ENCODE measurements at regions not wholly inside any gene's neighbourhood (a gene's known extent, or its start where the extent isn't known, plus 50 kb on each side); places are given as distances from the start of the nearest gene placed in this dataset.

DNA sequence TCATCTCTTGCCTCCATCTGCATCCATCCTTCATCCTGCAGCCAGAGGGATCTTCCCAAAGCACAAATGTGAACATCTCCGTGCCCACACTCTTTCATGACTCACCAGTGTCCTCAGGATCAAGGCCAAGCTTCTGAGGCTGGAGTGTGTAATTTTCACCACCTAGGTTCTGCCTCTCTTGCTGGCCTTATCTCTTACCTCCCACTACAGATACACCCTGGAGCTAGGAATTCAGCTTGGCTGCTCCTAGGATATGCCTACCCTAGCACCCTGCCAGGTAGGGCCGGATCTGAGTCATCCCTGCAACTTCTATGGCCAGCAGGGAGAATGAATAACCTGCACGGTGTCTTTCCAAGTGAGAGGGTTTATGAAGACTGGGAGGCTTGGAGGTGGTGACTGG lies 208.7 kb upstream of the CSF3R start:
- DNase-seq (ENCODE audit: low spot score in 2 of 2) (no peak), FAIRE-seq (no peak)

DNA sequence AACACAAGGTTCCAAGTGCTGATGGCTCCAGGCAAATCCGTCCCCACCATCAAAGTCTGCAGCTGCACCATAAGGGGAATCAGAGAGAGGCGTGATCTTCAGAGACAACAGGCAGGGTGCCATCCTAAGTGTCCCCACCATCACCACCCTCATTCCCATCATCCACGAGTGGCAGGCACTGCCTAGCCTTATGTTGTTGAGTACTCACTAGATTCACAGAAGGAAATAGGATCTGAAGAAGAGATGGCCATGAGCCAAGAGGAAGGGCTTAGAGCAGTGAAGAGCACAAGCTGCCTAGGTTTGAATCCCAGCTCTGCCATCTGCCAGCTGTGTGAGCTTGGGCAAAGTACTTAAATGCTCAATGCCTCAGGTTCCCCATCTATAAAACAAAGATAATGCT lies 207.3 kb upstream of the CSF3R start:
- DNase-seq (ENCODE audit: low spot score in 2 of 2) (no peak), FAIRE-seq (no peak)

DNA sequence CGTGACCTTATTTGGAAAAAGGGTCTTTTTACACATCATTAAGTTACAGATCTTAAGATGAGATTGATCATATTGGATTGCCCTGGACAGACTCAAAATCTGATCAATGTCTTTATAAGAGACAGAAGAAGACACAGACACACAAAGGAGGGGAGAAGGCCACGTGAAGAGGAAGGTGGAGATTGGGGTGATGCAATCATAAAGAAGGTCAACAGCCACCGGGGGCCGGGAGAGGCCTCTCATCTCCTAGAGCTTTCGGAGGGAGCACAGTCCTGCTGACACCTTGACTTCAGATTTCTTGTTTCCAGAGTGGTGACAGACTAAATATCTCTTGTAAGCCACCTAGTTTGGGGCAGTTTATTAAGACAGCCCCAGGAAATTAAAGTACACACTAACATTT lies 204.6 kb upstream of the CSF3R start:
- FAIRE-seq (no peak), DNase-seq (ENCODE audit: low spot score in 2 of 2) (no peak)

DNA sequence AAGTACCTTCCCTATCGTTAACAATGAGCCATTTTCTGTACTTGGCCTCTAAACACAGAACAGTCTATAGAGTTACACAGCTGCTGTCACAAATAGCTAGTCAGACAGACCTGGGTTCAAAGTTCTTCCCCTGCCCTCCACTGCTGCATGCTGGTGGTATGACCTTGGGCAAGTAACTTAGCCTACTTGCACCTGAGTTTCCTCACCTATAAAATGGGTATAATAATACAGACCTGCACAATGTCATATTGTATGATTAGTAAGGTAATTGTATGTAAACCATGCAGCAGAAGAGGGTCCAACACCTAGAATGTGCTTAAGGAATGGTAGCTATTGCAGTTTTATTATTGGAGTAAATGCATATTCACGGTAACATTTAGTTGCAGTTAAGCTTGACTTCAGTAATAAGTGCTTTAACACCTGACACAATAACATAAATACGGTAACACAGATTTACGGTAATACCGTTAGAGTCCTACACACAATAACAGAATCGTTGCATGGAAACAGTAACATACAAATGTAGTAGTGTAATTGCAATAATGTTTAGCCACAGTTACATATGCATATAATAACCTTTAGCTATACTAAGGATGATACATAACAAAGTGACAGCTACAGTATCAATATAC lies 193.3 kb upstream of the CSF3R start:
- DNase-seq (ENCODE audit: low spot score in 2 of 2) (no peak), FAIRE-seq (no peak)

DNA sequence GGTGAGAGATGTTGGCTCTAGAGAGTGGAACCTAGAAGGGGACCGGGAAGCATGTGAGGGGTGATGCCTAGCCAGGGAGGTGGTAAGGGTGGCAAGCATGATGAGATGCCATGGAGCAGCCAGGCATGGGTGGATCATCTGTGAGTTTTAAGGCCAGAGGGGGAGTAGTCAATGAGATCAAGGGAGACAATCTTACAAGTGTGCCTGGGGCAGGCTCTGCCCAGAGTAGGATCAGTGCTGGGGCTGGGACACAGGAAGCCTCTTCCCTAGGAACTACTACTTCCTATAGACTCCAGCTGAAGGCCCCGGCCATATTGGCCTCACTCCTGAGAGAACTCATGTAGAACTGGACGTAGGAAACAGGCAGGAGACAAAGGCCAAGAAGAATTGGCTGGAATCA lies 192.4 kb upstream of the CSF3R start:
- FAIRE-seq, result no peak

DNA sequence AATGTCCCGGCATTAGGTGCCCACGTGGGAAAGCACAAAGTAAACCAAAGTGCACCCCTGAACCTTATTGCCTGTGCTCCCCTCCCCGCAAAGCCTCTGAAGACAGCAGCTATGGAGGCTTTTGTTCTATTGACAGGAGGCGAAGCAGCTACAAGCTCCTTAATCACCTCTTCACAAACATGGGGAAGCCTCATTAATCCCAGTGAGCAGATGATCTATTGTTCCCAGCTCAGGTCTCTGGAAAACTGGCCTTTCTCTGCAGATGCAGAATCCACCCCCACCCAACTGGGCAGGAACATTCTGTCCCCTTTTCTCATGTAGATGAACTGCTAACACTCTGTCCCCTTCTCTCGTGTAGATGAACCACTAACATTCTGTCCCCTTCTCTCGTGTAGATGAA lies 190.5 kb upstream of the CSF3R start:
- FAIRE-seq (no peak), DNase-seq (ENCODE audit: low spot score in 2 of 2) (no peak)

More for the DNA sequence above, 192.4 kb upstream of the CSF3R start:
- no peak for DNase-seq (ENCODE audit: low spot score in 2 of 2)

DNA sequence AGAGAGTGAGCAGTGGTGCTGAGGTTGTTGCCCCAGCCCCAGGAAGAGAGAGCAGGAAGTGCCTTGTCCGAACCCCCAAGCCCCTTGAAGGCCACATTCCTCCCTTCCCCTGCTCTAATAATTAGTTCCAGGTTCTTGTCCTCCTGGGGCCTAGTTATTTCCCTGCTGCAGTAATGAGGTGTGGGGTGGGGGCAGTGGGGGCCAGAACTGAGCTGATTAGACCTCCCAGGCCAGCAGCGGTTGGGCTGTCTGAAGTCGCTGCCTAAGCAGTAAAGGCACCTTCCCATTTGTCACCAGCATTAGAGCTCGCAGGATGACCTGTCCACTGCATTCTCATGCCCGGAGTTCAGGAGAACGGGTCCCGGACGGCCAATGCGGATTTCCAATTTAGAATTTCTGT lies 186.5 kb upstream of the CSF3R start:
- DNase-seq (ENCODE audit: low spot score in 2 of 2), result no peak
- FAIRE-seq, result no peak

DNA sequence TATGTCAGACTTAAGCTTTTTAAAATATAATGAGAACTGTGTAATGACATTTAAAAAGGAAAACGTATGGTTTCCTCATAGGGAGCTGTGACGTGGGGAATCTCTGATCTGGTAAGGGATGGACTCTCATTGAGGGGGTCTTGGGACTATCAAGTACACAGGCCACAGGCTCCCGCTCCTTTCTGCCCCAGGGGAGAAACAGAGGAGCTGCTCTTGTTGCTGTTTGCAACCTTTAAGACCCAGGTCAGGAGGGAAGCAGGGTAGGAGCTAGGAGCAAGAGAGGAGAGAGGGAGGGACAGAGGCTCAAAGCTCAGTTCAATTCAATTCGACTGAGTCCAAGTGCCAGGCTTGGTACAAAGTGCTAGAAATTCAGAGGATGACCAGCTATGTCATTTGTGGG lies 185.1 kb upstream of the CSF3R start:
- DNase-seq (ENCODE audit: low spot score in 2 of 2), result no peak
- no peak for FAIRE-seq

DNA sequence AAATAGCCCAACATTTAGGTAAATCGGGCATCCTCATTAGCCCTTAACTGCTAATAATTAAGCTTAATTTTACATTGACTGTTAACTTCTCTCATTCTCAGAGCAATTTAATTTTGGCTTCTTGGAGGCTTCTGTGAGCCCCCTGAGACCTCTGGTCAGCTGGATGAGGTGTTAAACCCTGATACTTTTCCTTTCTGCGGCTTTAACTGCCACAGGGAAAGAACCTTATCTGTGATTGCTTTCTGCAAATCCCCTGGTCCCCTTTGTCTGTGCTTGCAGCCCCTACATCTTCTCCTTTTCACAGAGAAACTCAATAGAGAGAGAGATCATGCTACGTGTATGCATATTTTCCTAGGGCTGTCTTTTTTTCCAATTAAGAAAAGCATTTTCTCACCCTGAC lies 184.5 kb upstream of the CSF3R start:
- FAIRE-seq (no peak), DNase-seq (ENCODE audit: low spot score in 2 of 2) (no peak)

DNA sequence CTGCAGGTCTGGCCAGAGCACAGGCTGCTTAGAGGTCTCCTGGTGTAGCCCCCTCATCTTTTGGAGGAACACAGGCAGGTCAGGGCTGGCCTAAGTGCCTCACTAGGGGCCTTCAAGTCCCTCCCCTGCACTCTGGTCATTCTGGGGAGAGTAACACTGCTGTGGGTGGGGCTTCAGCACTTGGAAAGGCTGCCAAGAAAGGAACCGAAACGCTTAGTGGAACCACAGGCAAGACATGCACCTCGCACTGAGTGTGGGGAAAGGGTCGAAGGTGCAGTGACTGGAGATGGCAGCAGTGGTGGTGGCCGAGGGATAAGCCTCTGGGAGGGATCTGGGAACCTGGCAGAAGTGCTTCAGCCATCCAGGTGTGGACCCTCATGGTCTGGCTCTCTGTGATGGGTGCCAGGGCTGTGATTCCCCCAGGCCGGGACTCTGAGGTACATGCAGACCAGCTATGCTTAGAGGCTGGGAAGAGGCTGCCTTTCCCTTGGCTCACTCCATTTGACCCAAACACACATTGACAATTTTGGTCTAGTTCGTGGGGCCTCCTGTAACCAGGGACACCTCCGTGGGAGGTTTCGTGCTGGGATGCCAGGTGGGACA lies 182.9 kb upstream of the CSF3R start:
- DNase-seq (ENCODE audit: low spot score in 2 of 2) (no peak), FAIRE-seq (no peak)

DNA sequence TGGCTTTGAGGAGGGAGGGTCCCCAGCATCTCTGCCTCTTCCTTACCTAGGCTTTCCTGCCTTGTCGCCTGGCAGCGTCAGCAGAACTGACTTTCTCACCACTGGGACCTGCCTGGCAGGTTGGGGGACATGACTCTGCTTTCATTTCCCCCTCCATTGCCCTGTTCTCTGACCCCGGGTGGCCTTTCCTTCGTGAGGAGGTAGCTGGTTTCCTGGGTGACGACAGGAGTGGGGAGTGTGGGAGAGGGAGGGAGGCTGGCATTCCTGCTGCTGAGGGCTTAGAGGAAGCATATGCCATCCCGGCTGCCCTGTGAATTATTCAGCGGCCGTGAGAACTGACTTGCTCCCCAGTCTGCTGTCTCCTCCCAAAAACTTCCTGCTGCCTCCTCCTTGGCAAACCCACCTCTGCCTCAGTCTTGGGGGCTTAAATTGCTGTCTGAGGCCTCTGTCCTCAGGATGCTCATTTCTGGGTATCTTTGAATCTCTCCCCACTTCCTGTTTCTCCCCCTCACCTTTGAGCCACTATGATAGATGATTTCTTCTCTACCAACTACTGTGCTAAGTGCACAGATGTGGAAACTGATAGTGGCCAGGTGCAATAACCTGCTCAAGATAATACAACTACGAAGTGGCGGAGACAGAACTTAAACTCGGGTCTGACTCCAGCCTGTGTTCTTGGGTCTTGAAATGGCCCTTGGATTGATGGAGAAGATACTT lies 182.0 kb upstream of the CSF3R start:
- FAIRE-seq (no peak), DNase-seq (ENCODE audit: low spot score in 2 of 2) (no peak)

DNA sequence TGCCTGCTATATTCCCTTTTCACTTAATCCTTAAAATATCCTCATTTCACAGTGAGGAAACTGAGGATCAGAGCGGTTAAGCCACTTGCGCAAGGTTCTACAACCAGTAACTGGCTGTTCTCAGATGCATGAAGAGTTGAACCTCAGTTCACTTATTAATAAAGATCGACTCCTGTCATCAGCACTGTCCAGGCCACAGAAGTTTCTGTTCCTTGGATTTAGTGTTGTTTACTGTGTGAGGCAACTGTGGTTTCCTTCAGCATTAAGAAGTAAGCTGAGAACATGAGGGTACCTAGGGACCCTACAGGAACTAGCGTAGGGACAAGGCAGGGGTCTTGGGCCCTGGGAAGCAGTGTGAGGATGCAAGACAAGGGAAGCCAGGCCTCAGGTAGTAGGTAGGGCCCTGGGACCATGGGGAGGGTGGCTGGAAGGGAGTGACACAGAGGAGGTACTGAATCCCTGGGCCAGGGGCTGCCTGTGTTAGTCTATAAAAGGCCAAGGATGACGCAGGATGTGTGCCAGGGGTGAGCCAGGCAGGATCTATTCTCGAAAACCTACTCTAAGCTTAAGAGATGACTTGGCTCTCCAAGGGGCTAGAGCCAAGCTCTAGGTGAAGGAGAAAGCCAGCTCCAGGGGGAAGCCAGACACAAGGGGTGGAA lies 181.2 kb upstream of the CSF3R start:
- FAIRE-seq (no peak), DNase-seq (ENCODE audit: low spot score in 2 of 2) (no peak)

DNA sequence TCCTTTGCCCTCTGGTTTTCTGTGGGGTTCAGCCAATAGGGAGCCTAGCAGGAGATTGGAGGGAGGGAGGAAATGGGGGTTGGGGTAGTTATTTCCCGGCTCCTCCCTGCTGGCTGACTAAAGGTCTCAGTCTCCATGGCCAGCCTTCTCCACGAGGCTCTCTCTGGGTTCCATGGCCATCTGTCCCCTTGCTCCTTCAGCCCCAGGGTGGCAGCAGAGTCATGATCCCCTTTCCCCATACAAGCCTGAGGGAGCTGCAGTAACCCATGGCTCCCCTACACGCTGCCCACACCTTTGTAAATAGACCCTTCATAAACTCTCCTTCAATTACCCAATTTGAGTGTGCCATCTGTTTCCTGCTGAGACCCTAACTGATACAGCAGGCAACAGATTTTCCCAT lies 176.1 kb upstream of the CSF3R start:
- no peak for DNase-seq (ENCODE audit: low spot score in 2 of 2)
- no peak for FAIRE-seq

DNA sequence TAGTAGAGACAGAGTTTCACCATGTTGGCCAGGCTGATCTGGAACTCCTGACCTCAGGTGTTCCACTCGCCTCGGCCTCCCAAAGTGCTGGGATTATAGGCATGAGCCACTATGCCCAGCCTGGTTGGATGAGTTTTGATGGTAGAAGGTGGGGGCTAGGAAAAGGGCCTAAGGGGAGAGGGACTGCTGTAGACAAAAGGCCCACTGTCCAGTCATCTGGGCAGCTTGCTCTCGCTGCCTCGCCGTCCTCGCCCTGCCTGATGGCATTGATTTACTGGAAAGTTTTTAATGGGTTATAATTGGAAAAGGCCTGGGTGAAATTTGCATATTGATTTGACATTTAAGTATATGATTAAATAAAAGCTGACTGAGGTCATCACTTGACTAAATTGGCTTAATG lies 175.1 kb upstream of the CSF3R start:
- DNase-seq (ENCODE audit: low spot score in 2 of 2) (no peak), FAIRE-seq (no peak)

DNA sequence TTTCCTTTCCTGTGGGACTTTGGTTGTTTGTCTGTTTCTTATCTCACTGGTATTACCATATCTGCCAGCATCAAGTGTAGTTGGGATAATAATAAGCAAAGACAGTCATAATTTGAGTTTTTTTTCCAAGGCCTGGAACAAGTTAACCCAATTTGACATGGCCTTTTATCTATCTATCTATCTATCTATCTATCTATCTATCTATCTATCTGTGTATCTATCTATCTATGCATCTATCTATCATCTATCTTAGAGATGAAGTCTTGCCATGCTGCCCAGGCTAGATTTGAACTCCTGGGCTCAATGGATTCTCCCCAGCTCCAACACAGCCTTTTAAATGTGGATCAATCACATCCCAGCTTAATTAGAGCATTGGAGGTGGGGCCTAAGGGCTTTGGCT lies 174.1 kb upstream of the CSF3R start:
- DNase-seq (ENCODE audit: low spot score in 2 of 2), result no peak
- no peak for FAIRE-seq

DNA sequence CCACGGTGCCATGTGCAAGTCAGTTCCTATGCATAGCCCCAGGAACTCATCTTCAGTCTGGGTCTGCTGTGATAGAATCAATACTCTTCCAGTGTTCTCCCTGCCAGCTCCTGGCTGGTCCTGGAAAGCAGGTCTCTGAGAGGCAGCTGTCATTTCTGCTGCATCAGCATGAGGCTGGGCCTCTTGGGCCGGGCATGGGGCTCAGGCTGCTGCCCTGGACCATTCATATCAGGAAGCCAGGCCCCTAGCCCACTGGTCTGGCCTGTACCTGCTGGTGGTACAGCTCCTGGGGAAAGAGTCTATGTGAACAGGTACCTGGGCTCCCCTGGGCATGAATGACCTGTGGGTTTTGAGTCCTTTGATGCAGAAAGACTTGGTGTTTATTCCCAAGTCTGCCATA lies 173.6 kb upstream of the CSF3R start:
- DNase-seq (ENCODE audit: low spot score in 2 of 2) (no peak), FAIRE-seq (no peak)

DNA sequence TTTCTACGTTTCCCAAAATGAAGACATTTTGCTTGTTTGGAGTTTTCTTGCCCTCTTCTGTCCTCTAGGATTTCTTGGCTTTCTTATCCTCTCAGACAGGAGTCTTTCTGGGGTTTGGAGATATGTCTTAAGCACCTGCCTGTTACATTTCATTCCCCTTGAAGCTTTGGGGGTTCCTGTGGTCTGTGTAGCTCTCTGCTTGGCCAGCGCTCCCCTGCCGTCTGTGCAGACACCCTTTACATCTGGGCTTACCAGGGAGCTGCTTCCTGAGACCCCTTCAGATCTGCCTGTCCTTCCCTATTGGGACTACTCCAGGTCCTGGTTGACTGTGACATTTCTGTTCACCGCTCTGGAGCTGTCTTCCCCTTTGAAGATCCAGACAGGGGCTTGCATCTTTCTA lies 171.9 kb upstream of the CSF3R start:
- FAIRE-seq (no peak), DNase-seq (ENCODE audit: low spot score in 2 of 2) (no peak)

DNA sequence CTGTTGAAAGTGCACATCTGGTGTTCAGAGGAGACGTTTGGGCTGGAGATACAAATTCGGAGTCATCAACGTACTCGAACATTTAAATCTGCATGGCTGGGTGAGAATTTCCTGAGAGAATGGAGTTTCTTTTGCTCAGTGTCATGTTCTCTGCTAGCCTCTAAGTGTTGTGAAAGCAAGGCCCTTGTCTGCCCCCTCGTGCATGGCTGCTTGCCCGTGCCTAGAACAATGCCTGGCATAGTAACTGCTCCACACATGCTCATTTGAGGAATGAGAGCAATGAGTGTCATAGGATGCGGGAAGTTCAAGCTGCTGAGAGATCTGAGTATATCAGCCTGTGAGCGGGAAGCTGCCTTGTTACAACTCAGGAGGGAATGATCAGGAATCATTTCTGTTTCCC lies 171.1 kb upstream of the CSF3R start:
- DNase-seq (ENCODE audit: low spot score in 2 of 2), result peak; percentile 39 to 44
- peak; percentile 89 for FAIRE-seq

DNA sequence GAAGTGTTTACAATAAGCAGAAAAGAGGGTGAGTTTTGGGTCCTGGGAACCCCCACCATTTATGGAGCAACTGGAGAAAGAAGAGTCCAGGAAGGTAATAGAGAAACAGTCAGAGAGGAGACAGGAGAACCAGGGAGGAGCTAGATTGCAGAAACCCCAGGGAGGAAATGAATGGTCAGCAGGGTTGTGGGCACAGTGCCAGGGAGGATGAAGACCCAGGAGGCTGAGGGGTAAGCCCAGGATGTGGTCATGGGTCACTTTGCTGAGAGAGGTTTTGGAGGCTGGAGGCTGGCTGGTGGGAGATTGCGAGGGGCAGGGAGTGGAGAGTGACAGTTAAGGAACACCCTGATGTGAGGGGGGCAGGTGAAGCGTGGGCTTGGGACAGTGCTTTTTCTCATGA lies 169.9 kb upstream of the CSF3R start:
- DNase-seq (ENCODE audit: low spot score in 2 of 2) (no peak), FAIRE-seq (no peak)

DNA sequence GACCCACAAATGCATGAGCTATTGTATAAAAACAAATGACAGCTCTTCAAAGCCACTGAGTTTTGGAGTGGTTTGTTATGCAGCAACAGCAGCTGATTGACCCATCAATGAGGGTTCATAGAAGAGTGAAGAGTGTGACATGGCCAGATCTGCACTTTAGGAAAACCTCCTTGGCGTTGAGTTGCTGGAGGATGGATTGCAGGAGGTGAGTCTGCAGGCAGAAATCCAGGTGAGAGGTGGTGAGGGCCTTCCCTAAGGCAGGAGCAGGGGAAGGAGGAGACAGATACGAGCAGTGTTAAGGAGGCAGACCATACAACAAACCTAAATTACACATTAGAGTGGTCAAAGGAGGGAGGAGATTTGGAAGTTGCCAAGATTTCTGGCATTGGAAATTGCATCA lies 169.3 kb upstream of the CSF3R start:
- DNase-seq (ENCODE audit: low spot score in 2 of 2) (no peak), FAIRE-seq (no peak)

DNA sequence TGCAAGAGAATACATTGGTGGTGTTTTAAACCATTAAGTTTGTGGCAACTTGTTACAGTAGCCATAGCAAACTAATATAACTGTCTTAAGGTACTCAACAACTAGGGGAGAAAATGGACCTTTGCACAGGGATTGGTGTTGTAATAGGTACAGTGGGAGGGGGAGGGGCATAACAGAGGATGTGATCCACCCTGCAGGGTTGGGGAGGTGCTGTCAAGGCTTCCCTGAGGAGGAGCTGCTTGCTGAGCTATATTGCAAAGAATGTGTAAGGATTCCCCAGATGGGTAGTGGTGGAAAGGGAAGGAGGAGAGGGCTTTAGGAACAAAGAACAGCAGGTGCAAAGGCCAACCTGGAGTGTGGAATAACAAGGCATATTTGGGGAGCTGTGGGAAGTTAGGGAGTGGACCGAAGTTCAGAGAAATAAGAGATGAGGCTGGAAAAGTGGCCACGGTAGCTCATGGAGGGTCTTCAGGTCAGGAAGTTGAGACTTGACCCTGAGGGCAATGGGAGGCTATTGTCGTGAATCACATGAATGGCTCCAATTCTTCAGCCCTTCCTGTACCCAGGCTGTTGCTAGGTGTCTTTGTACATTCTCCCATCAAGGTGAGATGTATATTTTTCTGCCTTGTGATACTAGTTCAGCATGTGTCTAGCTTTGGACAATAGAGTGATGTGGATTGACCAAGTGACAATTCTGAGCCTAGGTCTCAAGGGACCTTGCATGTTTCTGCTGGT lies 168.6 kb upstream of the CSF3R start:
- no peak for FAIRE-seq
- no peak for DNase-seq (ENCODE audit: low spot score in 2 of 2)

All from frontal cortex (tissue), 3 donors.